ENCODE measurements at regions not wholly inside any gene's neighbourhood (a gene's known extent, or its start where the extent isn't known, plus 50 kb on each side); places are given as distances from the start of the nearest gene placed in this dataset.

DNA sequence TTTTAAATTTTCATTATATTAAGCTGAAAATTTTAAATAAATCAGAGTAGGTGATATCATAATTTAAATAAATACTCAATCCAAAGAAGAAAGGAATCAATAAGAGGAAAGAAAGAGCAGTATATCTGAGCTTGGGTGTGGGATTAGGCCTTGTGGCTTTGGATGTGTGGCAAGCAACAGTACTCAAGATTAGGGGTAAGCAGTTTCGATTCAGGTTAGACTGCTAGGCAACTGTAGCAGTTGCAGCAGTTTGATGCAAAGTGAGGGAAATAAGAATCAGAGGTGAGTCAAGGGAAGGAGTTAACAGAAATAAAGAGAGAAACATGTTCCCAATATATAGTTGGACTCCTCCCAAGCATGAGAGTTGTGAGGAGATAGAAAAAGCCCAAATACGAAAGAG is 599.6 kb upstream of the KLHL4 start:
- Histone ChIP-seq H3K4me3 (ENCODE audit: extremely low read depth in 1 of 4, insufficient read depth in 2 of 4, low read depth in 3 of 4, low read length in 4 of 4) (no peak overlapping the region), H3K18ac (ENCODE audit: extremely low read depth, low read length) (no peak overlapping the region), H2BK5ac (ENCODE audit: low read depth, low read length) (no peak overlapping the region), H3K4ac (replicated peaks; ENCODE audit: insufficient read length, low read depth, low read length) (no peak overlapping the region), H2AK5ac (ENCODE audit: low read depth, low read length) (no peak overlapping the region), H3K36me3 (ENCODE audit: control insufficient read depth in 2 of 4, insufficient read depth in 4 of 4, low read length in 3 of 4) (no peaks in the 10 kb centered on the region), H3K14ac (ENCODE audit: insufficient read length) (no peak overlapping the region), H3K23me2 (ENCODE audit: low read depth, low read length) (no peaks in the 10 kb centered on the region), H3K27ac (ENCODE audit: low read depth, low read length) (no peak overlapping the region), H2BK15ac (ENCODE audit: low read length) (no peak overlapping the region), H3K27me3 (replicated peaks in 1 of 4; ENCODE audit: control insufficient read depth in 3 of 4, extremely low read depth in 1 of 4, insufficient read depth in 3 of 4, low read length in 3 of 4) (no peaks in the 10 kb centered on the region), H3K23ac (ENCODE audit: insufficient read length) (no peak overlapping the region), H3K56ac (replicated peaks; ENCODE audit: insufficient read length, low read depth, low read length) (no peak overlapping the region), H3K4me2 (ENCODE audit: insufficient read depth in 1 of 2, low read depth in 2 of 2, low read length in 2 of 2) (no peak overlapping the region), H3K79me2 (ENCODE audit: control insufficient read depth in 1 of 2, insufficient read depth in 2 of 2, low read length in 2 of 2) (no peaks in the 10 kb centered on the region), H2BK120ac (replicated peaks; ENCODE audit: low read depth, low read length) (no peak overlapping the region), H2BK20ac (ENCODE audit: low read length) (no peak overlapping the region), H3K4me1 (replicated peaks in 1 of 4; ENCODE audit: control insufficient read depth in 3 of 4, insufficient read depth in 4 of 4, low read length in 3 of 4) (no peaks in the 10 kb centered on the region), H4K5ac (ENCODE audit: insufficient read length, low read depth, low read length) (no peak overlapping the region), H4K8ac (ENCODE audit: extremely low read depth, insufficient read depth, low read length) (no peak overlapping the region), H4K20me1 (replicated peaks in 1 of 2; ENCODE audit: control insufficient read depth in 1 of 2, insufficient read depth in 2 of 2, low read length in 2 of 2) (no peaks in the 10 kb centered on the region), H2AFZ (ENCODE audit: low read length) (no peak overlapping the region), H3K79me1 (ENCODE audit: low read depth, low read length) (no peaks in the 10 kb centered on the region), H4K91ac (replicated peaks; ENCODE audit: insufficient read length, low read length) (no peak overlapping the region), H2BK12ac (ENCODE audit: low read depth, low read length) (no peak overlapping the region), H3K9me3 (ENCODE audit: insufficient read depth in 2 of 2, low read depth in 1 of 2, low read length in 1 of 2) (no peaks in the 10 kb centered on the region), H3K9ac (replicated peaks in 1 of 4; ENCODE audit: extremely low read depth in 1 of 4, low read depth in 3 of 4, low read length in 3 of 4) (no peak overlapping the region)
- FAIRE-seq (no peak), DNase-seq (ENCODE audit: low read depth in 1 of 2, low spot score in 2 of 2) (no peak)
- ChIA-PET POLR2A (ENCODE audit: partially characterized antibody) (no interaction called here), CTCF (ENCODE audit: partially characterized antibody) (no interaction called here)
- TF ChIP-seq TAF7 (optimal IDR thresholded peaks at IDR 0.05; ENCODE audit: borderline replicate concordance, low read depth, low read length) = no peak
- 93% methylated on average over 2 of the region's 2 CpGs; no CpG with 5 or more reads in 1 of the 2 experiments for WGBS, 2 experiments (ENCODE audit: extremely low coverage in 1 of 2, insufficient coverage in 1 of 2, insufficient read length in 1 of 2, insufficient replicate concordance in 2 of 2, low coverage in 1 of 2, low lambda C conversion rate in 2 of 2, missing lambda C conversion rate in 1 of 2)
